ENCODE measurements at regions not wholly inside any gene's neighbourhood (a gene's known extent, or its start where the extent isn't known, plus 50 kb on each side); places are given as distances from the start of the nearest gene placed in this dataset.

DNA sequence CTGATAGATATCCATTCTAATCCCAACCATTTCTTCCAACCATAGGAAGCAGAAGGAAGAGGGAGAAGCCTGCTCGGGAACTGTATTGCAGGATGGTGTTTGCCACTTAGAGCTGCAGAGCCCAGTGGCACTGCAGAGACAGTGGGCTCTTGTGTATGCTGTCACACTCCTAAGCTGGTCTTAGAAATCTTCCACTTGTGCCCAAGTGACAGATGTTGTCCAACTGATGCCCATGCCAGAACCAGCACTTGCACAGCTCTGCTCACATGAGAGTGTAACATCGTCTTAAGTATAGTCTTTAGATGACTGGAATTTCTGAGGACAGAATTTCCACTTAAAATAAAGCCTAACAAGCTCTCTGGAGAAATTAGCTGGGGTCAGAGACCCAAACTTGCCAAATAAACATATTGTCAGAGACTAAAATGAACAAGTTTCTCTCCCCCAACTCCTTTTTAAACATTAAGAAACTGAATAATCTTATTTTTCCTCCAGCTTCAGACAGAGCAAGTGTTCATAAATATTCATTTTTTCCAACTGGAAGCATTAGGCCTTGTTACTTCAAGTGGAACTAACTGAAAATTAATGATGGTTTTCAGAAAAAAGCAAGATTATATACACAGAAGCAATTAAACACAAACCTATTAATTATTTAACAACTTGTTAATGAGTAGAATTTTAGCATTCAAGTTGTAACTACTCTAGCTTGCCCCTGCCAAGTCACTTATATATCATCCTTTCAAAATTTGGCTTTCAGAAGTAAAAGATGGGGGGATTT lies 577.3 kb downstream of the AJAP1 start:
- no peak for DNase-seq (ENCODE audit: low read depth)

- DNase-seq (ENCODE audit: low read depth) = no peak
These were observed 572.7 kb downstream of the AJAP1 start for GRCh38 chr1:5227114-5227513.

DNA sequence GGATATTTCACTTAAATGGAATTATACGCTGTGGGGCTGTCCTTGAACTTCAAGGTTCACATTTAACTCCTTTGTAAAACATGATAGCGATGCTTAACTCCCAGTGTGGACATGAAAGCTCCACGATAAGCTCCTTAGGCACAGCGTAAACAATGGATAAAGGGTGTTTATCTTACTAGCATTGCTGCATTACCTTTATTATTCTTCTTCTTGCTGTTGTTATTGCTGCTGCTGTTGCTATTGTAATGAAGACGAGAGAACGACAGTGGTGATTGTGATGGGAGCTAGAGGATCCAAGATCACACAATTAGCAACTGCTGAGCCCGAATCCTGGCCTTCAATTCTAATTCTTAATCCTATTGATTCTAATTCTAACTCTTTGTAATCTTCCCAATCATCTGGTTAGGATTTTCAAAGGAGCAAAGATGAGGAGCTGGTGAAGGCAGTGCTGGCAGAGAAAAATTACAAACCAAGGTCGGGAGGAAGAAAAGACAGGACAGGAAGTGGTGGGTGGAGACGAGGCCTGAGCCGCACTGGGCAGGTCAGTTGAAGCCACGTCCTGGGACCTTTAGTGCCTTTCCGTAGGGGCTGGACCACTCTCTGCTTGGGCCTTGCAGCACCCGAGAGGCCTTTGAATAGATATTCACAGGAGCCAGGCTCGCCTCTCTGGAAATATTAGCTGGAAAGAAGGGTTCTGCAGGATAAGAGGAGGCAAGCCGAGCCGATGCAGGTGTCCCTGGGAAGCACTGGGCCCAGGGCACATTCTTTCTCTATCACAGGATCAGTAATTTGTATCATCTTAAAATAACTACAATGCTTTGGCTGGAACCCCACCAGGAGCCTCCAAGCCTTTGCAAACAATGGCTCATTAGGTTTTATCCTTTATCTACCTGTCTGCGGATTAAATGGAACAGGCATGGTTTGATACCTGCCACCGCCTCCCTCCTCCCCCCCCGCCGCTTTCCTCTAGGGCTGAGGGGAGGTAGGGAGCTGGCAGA lies 571.6 kb downstream of the AJAP1 start:
- no peak for DNase-seq (ENCODE audit: low read depth)

DNA sequence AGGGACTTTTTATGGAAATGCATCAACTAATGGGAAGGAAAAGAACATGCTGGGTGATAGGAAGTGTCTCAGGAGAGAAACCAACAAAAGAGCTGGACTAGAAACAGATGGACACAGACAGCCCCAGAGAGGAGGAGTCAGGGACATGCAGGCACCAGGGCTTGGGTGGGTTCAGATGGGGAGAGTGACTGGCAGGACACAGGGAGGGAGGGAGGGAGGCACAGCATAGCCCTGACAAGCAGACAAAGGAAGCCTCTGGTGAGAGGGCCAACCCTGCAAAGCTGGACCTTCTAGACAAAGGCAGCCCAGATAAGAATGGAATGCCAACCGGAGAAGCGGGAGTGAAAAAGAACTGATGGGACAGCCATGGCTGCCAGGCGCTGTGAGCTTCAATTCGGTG lies 568.8 kb downstream of the AJAP1 start:
- no peak for DNase-seq (ENCODE audit: low read depth)

DNA sequence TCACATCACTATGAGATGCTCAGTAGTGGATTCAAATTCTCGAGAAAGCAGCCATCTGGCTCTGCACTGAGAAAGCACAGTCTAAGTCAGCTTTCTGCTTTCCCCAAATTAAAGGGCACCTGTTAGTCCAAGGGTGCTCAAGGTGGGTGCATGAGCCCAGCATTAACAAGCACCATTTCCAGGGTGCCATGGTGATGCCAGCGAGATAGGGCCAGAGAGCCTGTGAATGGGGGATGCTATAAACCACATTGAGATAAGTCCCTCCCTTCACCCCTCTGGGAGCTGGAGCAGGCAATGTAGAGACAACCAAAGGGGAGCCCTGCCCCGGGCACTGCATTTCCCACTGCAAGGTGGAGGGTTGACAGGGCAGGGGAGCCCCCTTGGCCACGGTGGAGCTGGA lies 568.2 kb downstream of the AJAP1 start:
- no peak for DNase-seq (ENCODE audit: low read depth)

DNA sequence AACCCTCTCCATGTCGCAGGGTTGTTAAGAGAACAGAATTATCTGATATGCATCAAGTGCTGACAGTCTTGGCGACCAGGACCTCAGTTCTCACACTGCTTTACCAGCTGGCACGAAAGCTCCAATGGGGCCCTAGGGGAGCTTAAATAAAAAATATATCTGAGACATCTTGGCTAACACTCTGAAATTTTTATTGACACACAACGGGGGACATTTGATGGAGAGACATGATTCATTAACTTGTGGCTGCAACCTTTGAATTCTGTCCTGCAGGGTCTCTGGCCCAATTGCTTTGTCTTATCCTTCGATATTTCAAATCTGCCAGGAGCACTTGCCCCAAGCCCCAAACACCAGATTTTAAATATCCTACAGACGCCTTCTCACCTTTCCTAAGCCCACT lies 567.0 kb downstream of the AJAP1 start:
- DNase-seq (ENCODE audit: low read depth) = no peak

- DNase-seq (ENCODE audit: low read depth) = no peak
These were observed 566.4 kb downstream of the AJAP1 start for GRCh38 chr1:5220821-5221220.

DNA sequence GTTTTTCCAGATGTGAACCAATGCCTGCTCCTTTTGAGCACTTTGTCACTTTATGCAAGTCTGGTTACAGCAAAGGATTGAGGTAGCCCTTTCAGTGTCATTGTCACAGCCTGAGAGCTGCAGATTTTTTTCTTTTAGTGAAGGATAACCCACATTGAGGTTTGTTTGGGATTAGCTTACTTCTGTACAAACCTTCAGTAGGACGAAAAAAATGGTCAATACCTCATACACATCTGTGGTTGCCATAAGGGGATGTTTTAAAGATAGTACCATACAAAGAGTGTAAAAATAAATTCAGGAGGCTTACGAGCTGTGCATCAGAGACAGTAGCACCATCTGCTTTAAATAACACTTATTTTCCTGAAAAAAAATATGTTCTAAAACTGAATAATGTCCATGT lies 566.0 kb downstream of the AJAP1 start:
- DNase-seq (ENCODE audit: low read depth) = no peak

DNA sequence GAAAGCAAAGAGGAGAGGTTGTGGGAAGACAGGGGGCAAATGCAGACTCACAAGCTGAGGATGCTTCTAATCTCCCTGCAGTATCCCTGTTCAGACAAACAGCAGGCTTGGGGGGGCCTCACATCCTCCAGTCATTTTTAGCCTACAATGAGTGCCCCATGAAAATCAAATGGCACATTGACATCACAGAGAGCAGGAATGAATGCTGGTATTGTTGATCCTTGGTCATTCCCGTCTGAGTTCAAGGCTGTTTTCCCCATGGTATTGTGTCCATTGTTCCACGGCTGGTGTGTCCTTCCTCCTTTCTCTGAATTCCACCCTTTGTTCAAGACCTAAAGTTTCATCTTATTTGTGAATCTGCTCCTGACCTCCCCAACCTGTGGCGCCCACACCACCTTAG lies 545.6 kb downstream of the AJAP1 start:
- DNase-seq (ENCODE audit: low read depth) = no peak

GRCh38 chr1:5198328-5198727 lies 543.9 kb downstream of the AJAP1 start:
- no peak for DNase-seq (ENCODE audit: low read depth)

DNA sequence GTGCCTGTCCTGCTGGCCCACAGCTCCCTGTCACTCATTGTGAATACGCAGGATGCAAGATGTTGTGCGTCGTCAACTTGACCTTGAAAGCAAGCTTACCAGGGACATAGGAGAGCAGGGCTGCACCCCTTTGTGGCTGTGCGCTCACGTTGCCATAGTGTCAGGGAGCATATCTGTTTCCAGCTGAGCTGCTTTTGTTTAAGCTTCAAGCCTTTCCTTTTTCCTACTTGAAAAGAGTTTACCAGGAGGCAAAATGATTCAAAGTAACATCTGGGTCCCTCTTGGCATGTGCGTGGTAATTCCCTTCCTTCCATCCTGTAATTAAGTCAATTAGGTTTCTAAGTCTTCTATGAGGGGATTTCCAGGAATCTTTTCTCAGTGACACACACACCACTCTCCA lies 537.1 kb downstream of the AJAP1 start:
- DNase-seq (ENCODE audit: low read depth) = no peak

- DNase-seq (ENCODE audit: low read depth) = no peak
These were observed 535.0 kb downstream of the AJAP1 start for GRCh38 chr1:5189384-5189783.

GRCh38 chr1:5165762-5166161 lies 511.4 kb downstream of the AJAP1 start:
- DNase-seq (ENCODE audit: low read depth) = no peak

- DNase-seq (ENCODE audit: low read depth) = no peak
These were observed 509.7 kb downstream of the AJAP1 start for GRCh38 chr1:5164158-5164557.

DNA sequence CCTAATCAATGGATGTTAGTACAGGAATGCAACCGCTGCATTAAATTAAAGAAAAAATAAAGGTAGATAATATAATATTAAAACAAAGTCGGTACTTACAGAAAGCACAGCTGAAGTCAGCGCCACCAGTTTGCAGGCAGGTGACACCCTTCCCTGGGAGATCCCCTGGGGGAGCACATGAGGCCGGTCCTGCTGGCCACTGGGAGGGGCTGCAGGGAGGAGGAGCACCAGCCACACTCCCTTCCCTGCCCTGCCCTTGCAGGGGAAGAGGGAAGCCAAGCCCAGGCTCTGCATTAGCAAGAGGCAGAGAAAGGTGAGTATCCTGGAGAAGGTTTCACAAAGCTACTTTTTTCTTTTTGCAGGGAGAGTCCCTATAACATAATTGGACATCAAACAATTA lies 507.0 kb downstream of the AJAP1 start:
- DNase-seq (ENCODE audit: low read depth) = no peak

- no peak for DNase-seq (ENCODE audit: low read depth)
These were observed 502.8 kb downstream of the AJAP1 start for GRCh38 chr1:5157175-5157574.

GRCh38 chr1:5156416-5157120 lies 502.2 kb downstream of the AJAP1 start:
- DNase-seq (ENCODE audit: low read depth) = no peak

- DNase-seq (ENCODE audit: low read depth) = no peak
These were observed 497.1 kb downstream of the AJAP1 start for GRCh38 chr1:5151511-5151910.

DNA sequence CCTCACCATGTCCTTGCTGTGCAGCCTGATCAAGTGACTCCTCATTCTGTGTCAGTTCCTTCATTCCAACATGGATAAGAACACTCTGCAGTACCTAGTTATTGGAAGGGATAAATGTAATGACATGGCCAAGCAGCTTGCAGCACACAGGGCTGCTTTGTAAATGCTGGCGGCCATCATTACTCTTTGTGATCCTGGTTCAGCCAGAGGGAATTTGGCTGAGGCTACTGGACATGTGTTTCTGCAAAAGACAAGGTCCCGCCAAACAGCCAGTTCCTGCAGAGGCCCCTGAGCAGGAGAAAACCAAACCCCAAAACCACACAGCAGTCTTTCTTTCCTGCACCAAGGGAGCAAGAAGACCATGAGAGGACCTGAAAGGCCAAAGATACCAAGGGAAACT lies 495.8 kb downstream of the AJAP1 start:
- no peak for DNase-seq (ENCODE audit: low read depth)

DNA sequence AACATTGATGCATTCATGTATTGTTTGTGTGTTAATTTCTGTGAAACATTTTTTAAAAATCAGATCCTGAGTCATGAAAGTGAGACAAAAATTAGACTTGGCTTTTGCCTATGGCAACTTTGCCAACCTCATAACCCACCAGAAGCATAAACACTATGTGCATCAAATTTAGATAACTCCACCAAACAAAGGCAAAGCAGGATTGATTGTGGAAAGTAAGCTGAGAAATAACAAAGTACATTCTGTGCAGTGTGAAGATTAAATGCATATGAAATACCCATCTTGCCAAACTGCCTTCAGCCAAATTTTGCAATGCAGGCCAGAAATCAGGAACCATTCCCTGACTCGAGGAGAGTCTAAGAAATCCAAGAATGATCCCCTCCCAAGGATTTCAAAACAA lies 493.4 kb downstream of the AJAP1 start:
- DNase-seq (ENCODE audit: low read depth) = no peak

GRCh38 chr1:5142389-5142788 lies 488.0 kb downstream of the AJAP1 start:
- no peak for DNase-seq (ENCODE audit: low read depth)

- DNase-seq (ENCODE audit: low read depth) = no peak
These were observed 487.3 kb downstream of the AJAP1 start for GRCh38 chr1:5141750-5142149.

DNA sequence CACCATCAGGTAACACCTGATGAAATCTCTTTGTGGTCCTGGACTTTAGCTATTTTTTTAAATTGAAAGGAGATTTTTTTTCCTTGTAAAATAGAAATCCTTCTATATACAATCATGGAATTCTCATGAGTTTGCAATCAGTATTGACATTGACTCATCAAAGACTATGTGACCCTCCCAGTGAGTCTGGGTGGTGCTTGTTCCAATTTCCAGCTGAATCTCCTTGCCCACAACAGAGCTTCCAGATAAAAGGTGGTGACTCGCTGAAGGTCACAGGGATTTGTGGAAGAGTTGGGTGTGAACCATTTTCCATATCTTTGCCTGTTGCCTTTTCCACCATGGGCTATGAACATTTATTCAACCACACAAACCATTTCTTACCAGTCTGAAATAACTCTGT lies 486.6 kb downstream of the AJAP1 start:
- DNase-seq (ENCODE audit: low read depth) = no peak
